OCI-LY7 (cell line): ENCODE measurements at regions not wholly inside any gene's neighbourhood (a gene's known extent, or its start where the extent isn't known, plus 50 kb on each side); places are given as distances from the start of the nearest gene placed in this dataset.

ENCODE experiments used
- CTCF ChIP-seq: fragments of 200-600 bp; sonication (generic); conservative IDR thresholded peaks from 2 replicates; pipeline ENCODE4 v1.5.1; 2014; ENCODE audit warnings: mild to moderate bottlenecking, antibody characterized with exemption, low read length, moderate library complexity, mixed read lengths
- EZH2phosphoT487 ChIP-seq: fragments of 200-600 bp; sonication (generic); IDR thresholded peaks from 2 replicates; pipeline ENCODE4 v1.6.1; 2018; ENCODE audit warnings: low read depth, borderline replicate concordance, mild to moderate bottlenecking, mixed run types, antibody characterized with exemption, low read length, moderate library complexity, mixed read lengths

GRCh38 chr14:45679853-45680252, 426.9 kb upstream of the MIS18BP1 start:
- TF ChIP-seq CTCF: no peak
- no peak for TF ChIP-seq EZH2phosphoT487
